Tibial nerve (tissue), 3 donors: ENCODE measurements at regions not wholly inside any gene's neighbourhood (a gene's known extent, or its start where the extent isn't known, plus 50 kb on each side); places are given as distances from the start of the nearest gene placed in this dataset.

Experiments
- CTCF ChIP-seq, 5 experiments: fragments of 200-600 bp in 3 of 5; fragments of 450-650 bp in 2 of 5; sonication (generic) in 3 of 5; IDR thresholded peaks; one replicate each; pipeline ENCODE4 v1.5.1; 2016 to 2019; ENCODE audit warnings: antibody characterized with exemption in 5 of 5, mild to moderate bottlenecking in 3 of 5, moderate library complexity in 2 of 5
- POLR2A ChIP-seq, 2 donors: fragments of 450-650 bp; IDR thresholded peaks; one replicate each; pipeline ENCODE4 v1.6.1; 2017; ENCODE audit warnings: antibody characterized with exemption in 2 of 2, mild to moderate bottlenecking in 2 of 2, moderate library complexity in 2 of 2

- TF ChIP-seq CTCF (IDR thresholded peaks at IDR 0.05) (no peak), POLR2A (IDR thresholded peaks at IDR 0.05) (no peak)
These were observed 349.0 kb upstream of the NCAM2 start for GRCh38 chr21:20649231-20649630.
